ENCODE measurements at regions not wholly inside any gene's neighbourhood (a gene's known extent, or its start where the extent isn't known, plus 50 kb on each side); places are given as distances from the start of the nearest gene placed in this dataset.

DNA sequence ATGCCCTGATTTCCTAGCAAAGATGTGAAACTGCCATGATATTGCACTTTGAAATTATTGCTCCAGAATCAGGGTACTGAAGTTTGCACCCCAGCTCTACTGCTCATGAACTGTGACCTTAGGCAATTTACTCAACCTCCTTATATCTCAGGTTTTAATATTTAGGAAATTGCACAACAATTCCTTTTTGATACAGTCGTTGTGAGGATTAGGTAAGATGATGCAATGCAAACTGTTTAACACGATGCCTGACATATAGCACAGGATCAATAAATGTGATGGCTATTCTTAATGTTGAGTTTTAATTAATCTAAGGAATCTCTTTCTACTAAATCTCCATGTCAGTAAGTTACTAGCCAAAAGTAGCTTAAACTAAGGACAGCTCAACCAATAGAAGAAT, 555.8 kb downstream of the GALC start:
- ATAC-seq (no peak), DNase-seq (ENCODE audit: low spot score) (no peak)
- H3F3A ChIP-seq (replicated peaks; ENCODE audit: low read depth), result no peaks in the 10 kb centered on the region
- H4K20me1 ChIP-seq (replicated peaks; ENCODE audit: insufficient read depth), result no peaks in the 10 kb centered on the region
- Mint-ChIP-seq H3K27ac (no peak overlapping the region), H3K9me3 (no peaks in the 10 kb centered on the region; the same call in 2 of the 3 replicates), H3K4me1 (peaks cover 7% of the 10 kb centered on the region), H3K4me3 (no peak overlapping the region), H3K36me3 (ENCODE audit: low read depth) (no peaks in the 10 kb centered on the region), H3K27me3 (ENCODE audit: insufficient read depth, low read depth, poor library complexity) (peaks cover 1% of the 10 kb centered on the region)
- no peak overlapping the region for H3K4me3 ChIP-seq
- peaks cover 4% of the 10 kb centered on the region; the same call in 1 of the 2 replicates for H3K4me1 ChIP-seq (ENCODE audit: insufficient read depth)
- H3K4me2 ChIP-seq, result no peak overlapping the region
- no peak overlapping the region for H2AFZ ChIP-seq
- no peaks in the 10 kb centered on the region for H3K79me2 ChIP-seq (replicated peaks; ENCODE audit: insufficient read depth)
- no peaks in the 10 kb centered on the region for H3K9me2 ChIP-seq (ENCODE audit: insufficient read depth)
- TF ChIP-seq CREB1 (CRISPR knock-in tag; IDR thresholded peaks at IDR 0.05; ENCODE audit: low read depth), result no peak
- TF ChIP-seq, protein P1, sequence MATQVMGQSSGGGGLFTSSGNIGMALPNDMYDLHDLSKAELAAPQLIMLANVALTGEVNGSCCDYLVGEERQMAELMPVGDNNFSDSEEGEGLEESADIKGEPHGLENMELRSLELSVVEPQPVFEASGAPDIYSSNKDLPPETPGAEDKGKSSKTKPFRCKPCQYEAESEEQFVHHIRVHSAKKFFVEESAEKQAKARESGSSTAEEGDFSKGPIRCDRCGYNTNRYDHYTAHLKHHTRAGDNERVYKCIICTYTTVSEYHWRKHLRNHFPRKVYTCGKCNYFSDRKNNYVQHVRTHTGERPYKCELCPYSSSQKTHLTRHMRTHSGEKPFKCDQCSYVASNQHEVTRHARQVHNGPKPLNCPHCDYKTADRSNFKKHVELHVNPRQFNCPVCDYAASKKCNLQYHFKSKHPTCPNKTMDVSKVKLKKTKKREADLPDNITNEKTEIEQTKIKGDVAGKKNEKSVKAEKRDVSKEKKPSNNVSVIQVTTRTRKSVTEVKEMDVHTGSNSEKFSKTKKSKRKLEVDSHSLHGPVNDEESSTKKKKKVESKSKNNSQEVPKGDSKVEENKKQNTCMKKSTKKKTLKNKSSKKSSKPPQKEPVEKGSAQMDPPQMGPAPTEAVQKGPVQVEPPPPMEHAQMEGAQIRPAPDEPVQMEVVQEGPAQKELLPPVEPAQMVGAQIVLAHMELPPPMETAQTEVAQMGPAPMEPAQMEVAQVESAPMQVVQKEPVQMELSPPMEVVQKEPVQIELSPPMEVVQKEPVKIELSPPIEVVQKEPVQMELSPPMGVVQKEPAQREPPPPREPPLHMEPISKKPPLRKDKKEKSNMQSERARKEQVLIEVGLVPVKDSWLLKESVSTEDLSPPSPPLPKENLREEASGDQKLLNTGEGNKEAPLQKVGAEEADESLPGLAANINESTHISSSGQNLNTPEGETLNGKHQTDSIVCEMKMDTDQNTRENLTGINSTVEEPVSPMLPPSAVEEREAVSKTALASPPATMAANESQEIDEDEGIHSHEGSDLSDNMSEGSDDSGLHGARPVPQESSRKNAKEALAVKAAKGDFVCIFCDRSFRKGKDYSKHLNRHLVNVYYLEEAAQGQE (IDR thresholded peaks at IDR 0.05; ENCODE audit: unreplicated experiment), result no peak
- H3K27ac ChIP-seq (ENCODE audit: low read depth), result no peak overlapping the region
- no peaks in the 10 kb centered on the region for H3K27me3 ChIP-seq (ENCODE audit: insufficient read depth)
- H3K36me3 ChIP-seq (ENCODE audit: insufficient read depth), result no peaks in the 10 kb centered on the region

DNA sequence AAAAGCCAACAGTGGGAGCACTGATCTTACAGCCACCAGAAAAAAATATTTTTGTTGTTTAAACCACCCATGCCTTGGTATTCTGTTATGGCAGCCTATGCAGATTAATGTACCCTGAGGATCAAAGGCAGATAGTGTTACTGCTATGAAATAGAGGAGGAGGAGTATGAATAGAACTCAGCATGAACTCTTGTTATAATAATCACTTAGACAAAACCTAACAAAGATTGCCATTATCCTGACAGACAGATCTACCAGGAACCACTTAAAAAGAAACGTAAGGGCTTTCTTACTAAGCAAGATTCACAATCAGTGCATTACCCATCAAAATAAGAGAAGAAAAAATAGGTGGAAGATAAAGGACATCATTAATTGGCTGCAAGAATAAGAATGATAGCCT, 558.3 kb downstream of the GALC start:
- H3K36me3 ChIP-seq (ENCODE audit: insufficient read depth), result no peaks in the 10 kb centered on the region
- no peak overlapping the region for H2AFZ ChIP-seq
- no peaks in the 10 kb centered on the region for H4K20me1 ChIP-seq (replicated peaks; ENCODE audit: insufficient read depth)
- no peak for TF ChIP-seq JUNB (IDR thresholded peaks at IDR 0.05; ENCODE audit: unreplicated experiment)
- TF ChIP-seq, protein P2, sequence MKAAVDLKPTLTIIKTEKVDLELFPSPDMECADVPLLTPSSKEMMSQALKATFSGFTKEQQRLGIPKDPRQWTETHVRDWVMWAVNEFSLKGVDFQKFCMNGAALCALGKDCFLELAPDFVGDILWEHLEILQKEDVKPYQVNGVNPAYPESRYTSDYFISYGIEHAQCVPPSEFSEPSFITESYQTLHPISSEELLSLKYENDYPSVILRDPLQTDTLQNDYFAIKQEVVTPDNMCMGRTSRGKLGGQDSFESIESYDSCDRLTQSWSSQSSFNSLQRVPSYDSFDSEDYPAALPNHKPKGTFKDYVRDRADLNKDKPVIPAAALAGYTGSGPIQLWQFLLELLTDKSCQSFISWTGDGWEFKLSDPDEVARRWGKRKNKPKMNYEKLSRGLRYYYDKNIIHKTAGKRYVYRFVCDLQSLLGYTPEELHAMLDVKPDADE (IDR thresholded peaks at IDR 0.05), result no peak
- TF ChIP-seq EZH2 (IDR thresholded peaks at IDR 0.05; ENCODE audit: low read depth, unreplicated experiment), result no peak
- no peak for TF ChIP-seq ZNF331 (CRISPR knock-in tag; IDR thresholded peaks at IDR 0.05; ENCODE audit: low read depth)
- Mint-ChIP-seq H3K9me3 (no peaks in the 10 kb centered on the region; the same call in 2 of the 3 replicates), H3K27me3 (ENCODE audit: insufficient read depth, low read depth, poor library complexity) (peaks cover 1% of the 10 kb centered on the region), H3K36me3 (ENCODE audit: low read depth) (no peaks in the 10 kb centered on the region), H3K27ac (no peak overlapping the region; the same call in 1 of the 2 replicates), H3K4me3 (no peak overlapping the region), H3K4me1 (peaks cover 7% of the 10 kb centered on the region)
- peaks cover 4% of the 10 kb centered on the region; the same call in 1 of the 2 replicates for H3K4me1 ChIP-seq (ENCODE audit: insufficient read depth)
- H3K9me2 ChIP-seq (ENCODE audit: insufficient read depth), result no peaks in the 10 kb centered on the region
- no peaks in the 10 kb centered on the region for H3F3A ChIP-seq (replicated peaks; ENCODE audit: low read depth)
- H3K27ac ChIP-seq (ENCODE audit: low read depth), result no peak overlapping the region
- H3K4me3 ChIP-seq, result no peak overlapping the region
- no peak overlapping the region for H3K4me2 ChIP-seq
- no peak for ATAC-seq
- no peak for DNase-seq (ENCODE audit: low spot score)
- H3K79me2 ChIP-seq (replicated peaks; ENCODE audit: insufficient read depth), result no peaks in the 10 kb centered on the region
- H3K27me3 ChIP-seq (ENCODE audit: insufficient read depth), result no peaks in the 10 kb centered on the region

Data from GM23338 (cell line).